Transverse colon (tissue), 3 donors: ENCODE measurements at regions not wholly inside any gene's neighbourhood (a gene's known extent, or its start where the extent isn't known, plus 50 kb on each side); places are given as distances from the start of the nearest gene placed in this dataset.

Source experiments
- CTCF ChIP-seq, 5 experiments: fragments of 200-600 bp in 3 of 5; fragments of 450-650 bp in 2 of 5; sonication (generic) in 3 of 5; IDR thresholded peaks; 1 replicate in 2 of 5; 2 replicates in 3 of 5; pipeline ENCODE4 v1.5.1; 2016 to 2017; ENCODE audit warnings: antibody characterized with exemption in 5 of 5, inconsistent platforms in 3 of 5, mild to moderate bottlenecking in 2 of 5, moderate library complexity in 1 of 5
- EP300 ChIP-seq: sonication (generic); formaldehyde crosslinking; IDR thresholded peaks from one replicate; pipeline ENCODE4 v1.6.1; 2017; ENCODE audit warnings: antibody characterized with exemption, low read depth
- POLR2A ChIP-seq: fragments of 450-650 bp; IDR thresholded peaks from one replicate; pipeline ENCODE4 v1.6.1; 2016; ENCODE audit warnings: antibody characterized with exemption, mild to moderate bottlenecking, moderate library complexity

- TF ChIP-seq EP300 (no peak), POLR2A (no peak), CTCF (IDR thresholded peaks at IDR 0.05) (no peak)
These were observed 79.2 kb upstream of the TET2 start for GRCh38 chr4:105067431-105067830.
